Mesenchymal stem cell (in vitro differentiated cells and primary cell): ENCODE measurements at regions not wholly inside any gene's neighbourhood (a gene's known extent, or its start where the extent isn't known, plus 50 kb on each side); places are given as distances from the start of the nearest gene placed in this dataset.

ENCODE experiments used
- DNase-seq: peaks from one replicate; pipeline ENCODE4 v3.0.0-alpha.2; 2013
- H2AFZ ChIP-seq: one replicate; pipeline ENCODE4 v1.6.1; 2013; ENCODE audit warnings: low read depth, mild to moderate bottlenecking, control low read depth, inconsistent platforms, low read length, moderate library complexity
- H2AK5ac ChIP-seq: 2 replicates; pipeline ENCODE4 v1.6.1; 2013; ENCODE audit warnings: low read length, moderate library complexity, mild to moderate bottlenecking, inconsistent platforms; ENCODE audit not compliant: severe bottlenecking
- H2BK120ac ChIP-seq: one replicate; pipeline ENCODE4 v1.6.1; 2013; ENCODE audit warnings: low read depth, mild to moderate bottlenecking, inconsistent platforms, low read length, moderate library complexity
- H2BK12ac ChIP-seq, 2 experiments: one replicate each; pipeline ENCODE4 v1.6.1; 2013; ENCODE audit warnings: inconsistent platforms in 2 of 2, low read length in 2 of 2, mild to moderate bottlenecking in 2 of 2, moderate library complexity in 2 of 2, control low read depth in 1 of 2
- H2BK15ac ChIP-seq: one replicate; pipeline ENCODE4 v1.6.1; 2013; ENCODE audit warnings: mild to moderate bottlenecking, low read depth, inconsistent platforms; ENCODE audit not compliant: poor library complexity, severe bottlenecking
- H2BK5ac ChIP-seq: 2 replicates; pipeline ENCODE4 v1.6.1; 2013; ENCODE audit warnings: low read depth, mild to moderate bottlenecking, low read length, control low read depth, inconsistent platforms; ENCODE audit not compliant: poor library complexity, severe bottlenecking
- H3K14ac ChIP-seq, 2 experiments: one replicate each; pipeline ENCODE4 v1.6.1; 2013; ENCODE audit warnings: inconsistent platforms in 2 of 2, low read length in 2 of 2, control low read depth in 1 of 2, mild to moderate bottlenecking in 1 of 2, moderate library complexity in 1 of 2
- H3K18ac ChIP-seq, 2 experiments: one replicate each; pipeline ENCODE4 v1.6.1; 2013; ENCODE audit warnings: inconsistent platforms in 2 of 2, low read length in 2 of 2, control low read depth in 1 of 2, low read depth in 1 of 2, mild to moderate bottlenecking in 1 of 2
- H3K23ac ChIP-seq, 2 experiments: one replicate each; pipeline ENCODE4 v1.6.1; 2013; ENCODE audit warnings: inconsistent platforms in 2 of 2, low read length in 2 of 2, mild to moderate bottlenecking in 2 of 2, moderate library complexity in 2 of 2, control low read depth in 1 of 2
- H3K27ac ChIP-seq: 2 replicates; pipeline ENCODE4 v1.5.1; 2013; ENCODE audit warnings: mild to moderate bottlenecking, moderate library complexity, low read length, control low read depth, inconsistent platforms; ENCODE audit not compliant: poor library complexity, severe bottlenecking
- H3K27me3 ChIP-seq, 2 experiments: 2 replicates each; pipeline versions ENCODE4 v1.6.1 to v1.7.0; 2013; ENCODE audit warnings: low read length in 2 of 2, mild to moderate bottlenecking in 2 of 2, moderate library complexity in 2 of 2, control low read depth in 1 of 2, inconsistent platforms in 1 of 2; ENCODE audit not compliant: control insufficient read depth in 1 of 2, insufficient read depth in 1 of 2
- H3K36me3 ChIP-seq, 2 experiments: 2 replicates each; pipeline versions ENCODE4 v1.6.1 to v1.7.0; 2013; ENCODE audit warnings: low read length in 2 of 2, control low read depth in 1 of 2, inconsistent platforms in 1 of 2, low read depth in 1 of 2, mild to moderate bottlenecking in 1 of 2; ENCODE audit not compliant: insufficient read depth in 2 of 2, control insufficient read depth in 1 of 2
- H3K4ac ChIP-seq, 2 experiments: one replicate each; pipeline ENCODE4 v1.6.1; 2013; ENCODE audit warnings: inconsistent platforms in 2 of 2, low read length in 2 of 2, mild to moderate bottlenecking in 2 of 2, moderate library complexity in 2 of 2, control low read depth in 1 of 2, low read depth in 1 of 2
- H3K4me1 ChIP-seq: 2 replicates; pipeline ENCODE4 v1.6.1; 2013; ENCODE audit warnings: low read depth, low read length, control low read depth; ENCODE audit not compliant: control insufficient read depth, insufficient read depth
- H3K4me2 ChIP-seq: 2 replicates; pipeline ENCODE4 v1.6.1; 2013; ENCODE audit warnings: low read length, mild to moderate bottlenecking, inconsistent platforms; ENCODE audit not compliant: poor library complexity, severe bottlenecking
- H3K4me3 ChIP-seq, 2 experiments: 2 replicates each; pipeline versions ENCODE4 v1.5.1 to v1.7.0; 2013; ENCODE audit warnings: low read length in 2 of 2, mild to moderate bottlenecking in 2 of 2, control low read depth in 1 of 2, low read depth in 1 of 2; ENCODE audit not compliant: insufficient read depth in 1 of 2
- H3K79me1 ChIP-seq: replicated peaks from 2 replicates; pipeline ENCODE4 v1.6.1; 2013; ENCODE audit warnings: mild to moderate bottlenecking, control low read depth, low read length, inconsistent platforms; ENCODE audit not compliant: poor library complexity, severe bottlenecking
- H3K9ac ChIP-seq: 2 replicates; pipeline ENCODE4 v1.7.0; 2013; ENCODE audit warnings: mild to moderate bottlenecking, low read length, moderate library complexity
- H3K9me3 ChIP-seq: 2 replicates; pipeline ENCODE4 v1.7.0; 2013; ENCODE audit warnings: mild to moderate bottlenecking, low read length; ENCODE audit not compliant: control insufficient read depth
- H4K8ac ChIP-seq: one replicate; pipeline ENCODE4 v1.6.1; 2013; ENCODE audit warnings: inconsistent platforms, mild to moderate bottlenecking, low read length, moderate library complexity
- H4K91ac ChIP-seq: one replicate; pipeline ENCODE4 v1.6.1; 2013; ENCODE audit warnings: mild to moderate bottlenecking, low read length, inconsistent platforms
- WGBS: methylation state at CpG from one replicate; pipeline ENCODE4 v1.1.7; 2013; ENCODE audit warnings: mixed read lengths; 5-methylcytosine and 5-hydroxymethylcytosine counted together

GRCh38 chr5:114782869-114783268 lies 386.8 kb downstream of the TRIM36 start:
- Histone ChIP-seq H4K91ac (no peak overlapping the region), H3K4ac (no peak overlapping the region), H3K14ac (no peak overlapping the region), H4K8ac (no peak overlapping the region), H3K18ac (no peak overlapping the region), H3K36me3 (no peaks in the 10 kb centered on the region), H3K4me1 (no peaks in the 10 kb centered on the region), H2AK5ac (no peak overlapping the region), H2AFZ (no peak overlapping the region), H2BK15ac (no peak overlapping the region), H2BK5ac (no peak overlapping the region), H3K23ac (no peak overlapping the region), H3K9ac (no peak overlapping the region), H2BK120ac (no peak overlapping the region), H2BK12ac (no peak overlapping the region), H3K9me3 (no peaks in the 10 kb centered on the region), H3K4me2 (no peak overlapping the region), H3K27ac (no peak overlapping the region), H3K27me3 (no peaks in the 10 kb centered on the region), H3K79me1 (no peaks in the 10 kb centered on the region), H3K4me3 (no peak overlapping the region)
- DNase-seq: no peak
- WGBS: 74% methylated on average over 8 of the region's 8 CpGs

- Histone ChIP-seq H3K18ac (no peak overlapping the region), H3K9me3 (no peaks in the 10 kb centered on the region), H3K4ac (no peak overlapping the region), H4K8ac (no peak overlapping the region), H4K91ac (no peak overlapping the region), H2BK12ac (no peak overlapping the region), H3K4me1 (no peaks in the 10 kb centered on the region), H3K79me1 (no peaks in the 10 kb centered on the region), H3K36me3 (no peaks in the 10 kb centered on the region), H2BK5ac (no peak overlapping the region), H3K4me2 (no peak overlapping the region), H2BK120ac (no peak overlapping the region), H2BK15ac (no peak overlapping the region), H3K23ac (no peak overlapping the region), H3K14ac (no peak overlapping the region), H3K27ac (no peak overlapping the region), H3K9ac (no peak overlapping the region), H2AFZ (no peak overlapping the region), H3K4me3 (no peak overlapping the region), H3K27me3 (no peaks in the 10 kb centered on the region), H2AK5ac (no peak overlapping the region)
- no peak for DNase-seq
- WGBS: 93% methylated on average over 8 of the region's 8 CpGs
Measured at GRCh38 chr5:114782177-114782576, 387.5 kb downstream of the TRIM36 start.

GRCh38 chr5:114780290-114780689 lies 389.4 kb downstream of the TRIM36 start:
- Histone ChIP-seq H3K4me2 (no peak overlapping the region), H2BK5ac (no peak overlapping the region), H3K4me3 (no peak overlapping the region), H2BK15ac (no peak overlapping the region), H3K9ac (no peak overlapping the region), H3K27me3 (no peaks in the 10 kb centered on the region), H3K27ac (no peak overlapping the region), H2AFZ (no peak overlapping the region), H3K36me3 (no peaks in the 10 kb centered on the region), H4K8ac (no peak overlapping the region), H3K9me3 (no peaks in the 10 kb centered on the region), H3K4me1 (no peaks in the 10 kb centered on the region), H3K23ac (no peak overlapping the region), H3K18ac (no peak overlapping the region), H2AK5ac (no peak overlapping the region), H3K4ac (no peak overlapping the region), H2BK120ac (no peak overlapping the region), H3K14ac (no peak overlapping the region), H2BK12ac (no peak overlapping the region), H3K79me1 (no peaks in the 10 kb centered on the region), H4K91ac (no peak overlapping the region)
- 70% methylated on average over 2 of the region's 2 CpGs for WGBS
- DNase-seq: no peak

DNA sequence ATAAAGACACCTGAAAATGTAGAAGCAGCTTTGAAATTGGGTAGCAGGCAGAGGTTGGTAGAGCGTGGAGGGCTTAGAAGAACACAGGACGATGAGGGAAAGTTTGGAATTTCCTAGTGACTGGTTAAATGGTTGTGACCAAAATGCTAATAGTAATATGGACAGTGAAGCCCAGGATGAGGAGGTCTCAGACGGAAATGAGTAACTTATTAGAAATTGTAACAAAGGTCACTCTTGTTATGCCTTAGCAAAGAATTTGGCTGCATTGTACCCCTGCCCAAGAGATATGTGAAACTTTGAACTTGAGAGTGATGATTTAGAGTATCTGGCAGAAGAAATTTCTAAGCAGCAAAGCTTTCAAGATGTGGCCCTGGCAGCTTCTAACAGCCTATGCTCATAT lies 382.5 kb downstream of the KCNN2 start:
- no peak for DNase-seq
- no peak overlapping the region for H2BK12ac ChIP-seq
- H3K79me1 ChIP-seq: no peaks in the 10 kb centered on the region
- no peak overlapping the region for H2BK120ac ChIP-seq
- no peak overlapping the region for H3K18ac ChIP-seq
- H3K9me3 ChIP-seq: no peaks in the 10 kb centered on the region
- H3K27ac ChIP-seq: no peak overlapping the region
- no peak overlapping the region for H3K23ac ChIP-seq
- no peak overlapping the region for H2BK5ac ChIP-seq
- no peak overlapping the region for H2AK5ac ChIP-seq
- H3K9ac ChIP-seq: no peak overlapping the region
- no peak overlapping the region for H3K4me2 ChIP-seq
- no peak overlapping the region for H2BK15ac ChIP-seq
- H3K4me1 ChIP-seq: no peaks in the 10 kb centered on the region
- H3K27me3 ChIP-seq: no peaks in the 10 kb centered on the region
- H3K4ac ChIP-seq: no peak overlapping the region
- H3K36me3 ChIP-seq: no peaks in the 10 kb centered on the region
- no peak overlapping the region for H4K8ac ChIP-seq
- no peak overlapping the region for H3K14ac ChIP-seq
- no peak overlapping the region for H3K4me3 ChIP-seq
- H4K91ac ChIP-seq: no peak overlapping the region
- WGBS: 77% methylated on average over 3 of the region's 3 CpGs
- no peak overlapping the region for H2AFZ ChIP-seq
